HEK293T (cell line): ENCODE measurements at regions not wholly inside any gene's neighbourhood (a gene's known extent, or its start where the extent isn't known, plus 50 kb on each side); places are given as distances from the start of the nearest gene placed in this dataset.

Experiments used
- CTCF ChIA-PET: fragments of 350-600 bp; formaldehyde crosslinking; extraction: SDS; loops from one replicate; lab custom pipeline; 2021; ENCODE audit warnings: antibody characterized with exemption, inconsistent platforms; lab: Yijun Ruan, JAX
- POLR2A ChIA-PET: fragments of 350-600 bp; formaldehyde crosslinking; extraction: SDS; loops from one replicate; lab custom pipeline; 2020; ENCODE audit warnings: antibody characterized with exemption, inconsistent platforms; lab: Yijun Ruan, JAX
- DNase-seq: peaks from one replicate; pipeline ENCODE4 v3.0.0; 2012; ENCODE audit warnings: mixed read lengths; ENCODE audit errors: extremely low spot score
- ARNT ChIP-seq: fragments of 450-650 bp; IDR thresholded peaks from 2 replicates; pipeline ENCODE4 v1.6.1; 2017; ENCODE audit warnings: mild to moderate bottlenecking
- BHLHE40 ChIP-seq: fragments of 450-650 bp; IDR thresholded peaks from 2 replicates; pipeline ENCODE4 v1.6.1; 2016; ENCODE audit warnings: mild to moderate bottlenecking, moderate library complexity, borderline replicate concordance
- CTBP1 ChIP-seq: fragments of 450-650 bp; IDR thresholded peaks from 2 replicates; pipeline ENCODE4 v1.6.1; 2016; ENCODE audit warnings: borderline replicate concordance
- ELF4 ChIP-seq: fragments of 450-650 bp; IDR thresholded peaks from 2 replicates; pipeline ENCODE4 v1.6.1; 2017; ENCODE audit warnings: antibody characterized with exemption
- FOXA1 ChIP-seq: fragments of 450-650 bp; IDR thresholded peaks from 2 replicates; pipeline ENCODE4 v1.6.1; 2016; ENCODE audit warnings: mild to moderate bottlenecking
- FOXK2 ChIP-seq: fragments of 450-650 bp; IDR thresholded peaks from 2 replicates; pipeline ENCODE4 v1.6.1; 2016; ENCODE audit warnings: mild to moderate bottlenecking
- FOXM1 ChIP-seq: fragments of 450-650 bp; IDR thresholded peaks from 2 replicates; pipeline ENCODE4 v1.6.1; 2017; ENCODE audit warnings: mild to moderate bottlenecking, borderline replicate concordance
- HDGF ChIP-seq: fragments of 450-650 bp; IDR thresholded peaks from 2 replicates; pipeline ENCODE4 v1.6.1; 2017; ENCODE audit warnings: antibody characterized with exemption, borderline replicate concordance
- L3MBTL2 ChIP-seq: fragments of 450-650 bp; conservative IDR thresholded peaks from 2 replicates; pipeline ENCODE4 v1.6.1; 2016; ENCODE audit warnings: mild to moderate bottlenecking
- LEF1 ChIP-seq: fragments of 450-650 bp; IDR thresholded peaks from 2 replicates; pipeline ENCODE4 v1.6.1; 2017; ENCODE audit warnings: mild to moderate bottlenecking, borderline replicate concordance
- NFRKB ChIP-seq: fragments of 450-650 bp; IDR thresholded peaks from 2 replicates; pipeline ENCODE4 v1.6.1; 2016; ENCODE audit warnings: mild to moderate bottlenecking, moderate library complexity
- PKNOX1 ChIP-seq: fragments of 450-650 bp; IDR thresholded peaks from 2 replicates; pipeline ENCODE4 v1.6.1; 2016
- SP1 ChIP-seq: fragments of 450-650 bp; IDR thresholded peaks from 2 replicates; pipeline ENCODE4 v1.6.1; 2017
- SUZ12 ChIP-seq: fragments of 450-650 bp; IDR thresholded peaks from 2 replicates; pipeline ENCODE4 v1.6.1; 2016; ENCODE audit warnings: mild to moderate bottlenecking
- TARDBP ChIP-seq: fragments of 450-650 bp; IDR thresholded peaks from 2 replicates; pipeline ENCODE4 v1.6.1; 2016
- ZNF384 ChIP-seq: fragments of 450-650 bp; IDR thresholded peaks from 2 replicates; pipeline ENCODE4 v1.6.1; 2016

GRCh38 chr7:106565428-106565827, 95.5 kb downstream of the CCDC71L start:
- CTCF ChIA-PET, result no interaction called here
- POLR2A ChIA-PET, result no interaction called here
- DNase-seq, result no peak
- no peak for TF ChIP-seq PKNOX1
- TF ChIP-seq CTBP1, result no peak
- TF ChIP-seq FOXK2, result no peak
- TF ChIP-seq HDGF, result no peak
- no peak for TF ChIP-seq ARNT
- TF ChIP-seq NFRKB, result no peak
- TF ChIP-seq LEF1, result no peak
- TF ChIP-seq ELF4, result no peak

GRCh38 chr7:106563466-106564150, 97.3 kb downstream of the CCDC71L start:
- POLR2A ChIA-PET, result no interaction called here
- TF ChIP-seq ARNT (no peak), HDGF (no peak), ELF4 (no peak), FOXK2 (no peak), L3MBTL2 (no peak), CTBP1 (no peak), BHLHE40 (no peak), SP1 (no peak), TARDBP (no peak), FOXM1 (no peak), SUZ12 (no peak), NFRKB (no peak), PKNOX1 (no peak)
- CTCF ChIA-PET, result no interaction called here
- no peak for DNase-seq

GRCh38 chr7:106562711-106563366, 98.1 kb downstream of the CCDC71L start:
- no peak for DNase-seq
- no peak for TF ChIP-seq ZNF384
- no peak for TF ChIP-seq HDGF
- TF ChIP-seq CTBP1, result no peak
- TF ChIP-seq ARNT, result no peak
- TF ChIP-seq ELF4, result no peak
- no peak for TF ChIP-seq FOXA1
- no peak for TF ChIP-seq FOXM1
- no peak for TF ChIP-seq BHLHE40
- no peak for TF ChIP-seq LEF1
- TF ChIP-seq TARDBP, result no peak
- TF ChIP-seq NFRKB, result no peak
- TF ChIP-seq FOXK2, result no peak
- CTCF ChIA-PET, result no interaction called here
- POLR2A ChIA-PET, result no interaction called here

- ChIA-PET POLR2A (no interaction called here), CTCF (no interaction called here)
- no peak for TF ChIP-seq L3MBTL2
- TF ChIP-seq HDGF, result no peak
- TF ChIP-seq ARNT, result no peak
- no peak for TF ChIP-seq CTBP1
- no peak for TF ChIP-seq TARDBP
- no peak for TF ChIP-seq SUZ12
- TF ChIP-seq LEF1, result no peak
- no peak for TF ChIP-seq FOXK2
- no peak for TF ChIP-seq FOXM1
- TF ChIP-seq PKNOX1, result no peak
- TF ChIP-seq NFRKB, result no peak
- no peak for TF ChIP-seq ZNF384
- no peak for TF ChIP-seq ELF4
- no peak for DNase-seq
Observed at GRCh38 chr7:106561666-106562411, 99.1 kb downstream of the CCDC71L start.

GRCh38 chr7:106561151-106561550, 99.8 kb downstream of the CCDC71L start:
- CTCF ChIA-PET, result no interaction called here
- POLR2A ChIA-PET, result no interaction called here
- no peak for TF ChIP-seq PKNOX1
- TF ChIP-seq NFRKB, result no peak
- TF ChIP-seq BHLHE40, result no peak
- TF ChIP-seq FOXM1, result no peak
- TF ChIP-seq LEF1, result no peak
- TF ChIP-seq ZNF384, result no peak
- TF ChIP-seq L3MBTL2, result no peak
- TF ChIP-seq HDGF, result no peak
- TF ChIP-seq CTBP1, result no peak
- TF ChIP-seq SP1, result no peak
- no peak for TF ChIP-seq FOXA1
- no peak for TF ChIP-seq ARNT
- TF ChIP-seq SUZ12, result no peak
- no peak for DNase-seq
